Mesenchymal stem cell (in vitro differentiated cells and primary cell): ENCODE measurements at regions not wholly inside any gene's neighbourhood (a gene's known extent, or its start where the extent isn't known, plus 50 kb on each side); places are given as distances from the start of the nearest gene placed in this dataset.

Source experiments
- DNase-seq: peaks from one replicate; pipeline ENCODE4 v3.0.0-alpha.2; 2013
- H2AFZ ChIP-seq: one replicate; pipeline ENCODE4 v1.6.1; 2013; ENCODE audit warnings: low read depth, mild to moderate bottlenecking, control low read depth, inconsistent platforms, low read length, moderate library complexity
- H2AK5ac ChIP-seq: 2 replicates; pipeline ENCODE4 v1.6.1; 2013; ENCODE audit warnings: low read length, moderate library complexity, mild to moderate bottlenecking, inconsistent platforms; ENCODE audit not compliant: severe bottlenecking
- H2BK120ac ChIP-seq: one replicate; pipeline ENCODE4 v1.6.1; 2013; ENCODE audit warnings: low read depth, mild to moderate bottlenecking, inconsistent platforms, low read length, moderate library complexity
- H2BK12ac ChIP-seq, 2 experiments: one replicate each; pipeline ENCODE4 v1.6.1; 2013; ENCODE audit warnings: inconsistent platforms in 2 of 2, low read length in 2 of 2, mild to moderate bottlenecking in 2 of 2, moderate library complexity in 2 of 2, control low read depth in 1 of 2
- H2BK15ac ChIP-seq: one replicate; pipeline ENCODE4 v1.6.1; 2013; ENCODE audit warnings: mild to moderate bottlenecking, low read depth, inconsistent platforms; ENCODE audit not compliant: poor library complexity, severe bottlenecking
- H2BK5ac ChIP-seq: 2 replicates; pipeline ENCODE4 v1.6.1; 2013; ENCODE audit warnings: low read depth, mild to moderate bottlenecking, low read length, control low read depth, inconsistent platforms; ENCODE audit not compliant: poor library complexity, severe bottlenecking
- H3K14ac ChIP-seq, 2 experiments: one replicate each; pipeline ENCODE4 v1.6.1; 2013; ENCODE audit warnings: inconsistent platforms in 2 of 2, low read length in 2 of 2, control low read depth in 1 of 2, mild to moderate bottlenecking in 1 of 2, moderate library complexity in 1 of 2
- H3K18ac ChIP-seq, 2 experiments: one replicate each; pipeline ENCODE4 v1.6.1; 2013; ENCODE audit warnings: inconsistent platforms in 2 of 2, low read length in 2 of 2, control low read depth in 1 of 2, low read depth in 1 of 2, mild to moderate bottlenecking in 1 of 2
- H3K23ac ChIP-seq, 2 experiments: one replicate each; pipeline ENCODE4 v1.6.1; 2013; ENCODE audit warnings: inconsistent platforms in 2 of 2, low read length in 2 of 2, mild to moderate bottlenecking in 2 of 2, moderate library complexity in 2 of 2, control low read depth in 1 of 2
- H3K27ac ChIP-seq: 2 replicates; pipeline ENCODE4 v1.5.1; 2013; ENCODE audit warnings: mild to moderate bottlenecking, moderate library complexity, low read length, control low read depth, inconsistent platforms; ENCODE audit not compliant: poor library complexity, severe bottlenecking
- H3K27me3 ChIP-seq, 2 experiments: 2 replicates each; pipeline versions ENCODE4 v1.6.1 to v1.7.0; 2013; ENCODE audit warnings: low read length in 2 of 2, mild to moderate bottlenecking in 2 of 2, moderate library complexity in 2 of 2, control low read depth in 1 of 2, inconsistent platforms in 1 of 2; ENCODE audit not compliant: control insufficient read depth in 1 of 2, insufficient read depth in 1 of 2
- H3K36me3 ChIP-seq, 2 experiments: 2 replicates each; pipeline versions ENCODE4 v1.6.1 to v1.7.0; 2013; ENCODE audit warnings: low read length in 2 of 2, control low read depth in 1 of 2, inconsistent platforms in 1 of 2, low read depth in 1 of 2, mild to moderate bottlenecking in 1 of 2; ENCODE audit not compliant: insufficient read depth in 2 of 2, control insufficient read depth in 1 of 2
- H3K4ac ChIP-seq, 2 experiments: one replicate each; pipeline ENCODE4 v1.6.1; 2013; ENCODE audit warnings: inconsistent platforms in 2 of 2, low read length in 2 of 2, mild to moderate bottlenecking in 2 of 2, moderate library complexity in 2 of 2, control low read depth in 1 of 2, low read depth in 1 of 2
- H3K4me1 ChIP-seq: 2 replicates; pipeline ENCODE4 v1.6.1; 2013; ENCODE audit warnings: low read depth, low read length, control low read depth; ENCODE audit not compliant: control insufficient read depth, insufficient read depth
- H3K4me2 ChIP-seq: 2 replicates; pipeline ENCODE4 v1.6.1; 2013; ENCODE audit warnings: low read length, mild to moderate bottlenecking, inconsistent platforms; ENCODE audit not compliant: poor library complexity, severe bottlenecking
- H3K4me3 ChIP-seq, 2 experiments: 2 replicates each; pipeline versions ENCODE4 v1.5.1 to v1.7.0; 2013; ENCODE audit warnings: low read length in 2 of 2, mild to moderate bottlenecking in 2 of 2, control low read depth in 1 of 2, low read depth in 1 of 2; ENCODE audit not compliant: insufficient read depth in 1 of 2
- H3K79me1 ChIP-seq: replicated peaks from 2 replicates; pipeline ENCODE4 v1.6.1; 2013; ENCODE audit warnings: mild to moderate bottlenecking, control low read depth, low read length, inconsistent platforms; ENCODE audit not compliant: poor library complexity, severe bottlenecking
- H3K9ac ChIP-seq: 2 replicates; pipeline ENCODE4 v1.7.0; 2013; ENCODE audit warnings: mild to moderate bottlenecking, low read length, moderate library complexity
- H3K9me3 ChIP-seq: 2 replicates; pipeline ENCODE4 v1.7.0; 2013; ENCODE audit warnings: mild to moderate bottlenecking, low read length; ENCODE audit not compliant: control insufficient read depth
- H4K8ac ChIP-seq: one replicate; pipeline ENCODE4 v1.6.1; 2013; ENCODE audit warnings: inconsistent platforms, mild to moderate bottlenecking, low read length, moderate library complexity
- H4K91ac ChIP-seq: one replicate; pipeline ENCODE4 v1.6.1; 2013; ENCODE audit warnings: mild to moderate bottlenecking, low read length, inconsistent platforms
- WGBS: methylation state at CpG from one replicate; pipeline ENCODE4 v1.1.7; 2013; ENCODE audit warnings: mixed read lengths; 5-methylcytosine and 5-hydroxymethylcytosine counted together

DNA sequence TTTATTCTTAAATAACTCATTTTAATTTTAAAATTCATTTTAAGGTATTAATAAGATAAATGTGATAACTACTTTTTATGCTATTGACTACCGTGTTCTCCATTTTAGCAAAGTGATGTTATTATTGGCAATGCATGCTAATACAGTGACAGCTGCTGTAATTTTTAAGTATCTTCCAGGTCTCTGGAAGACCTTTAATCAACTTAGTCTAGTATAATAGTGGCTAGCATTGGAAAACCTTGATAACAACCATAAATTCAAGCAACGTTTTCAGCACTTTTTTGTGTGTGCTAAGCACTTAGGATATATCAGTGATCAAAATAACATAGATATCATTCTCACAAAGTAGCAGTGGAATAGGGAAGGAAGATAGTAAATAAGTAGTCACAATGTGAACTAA lies 230.9 kb upstream of the MAGI2 start:
- H3K9me3 ChIP-seq = peaks cover 9% of the 10 kb centered on the region
- H3K18ac ChIP-seq = no peak overlapping the region
- no peak overlapping the region for H3K27ac ChIP-seq
- H3K23ac ChIP-seq = no peak overlapping the region
- no peak overlapping the region for H2BK15ac ChIP-seq
- H3K27me3 ChIP-seq = no peaks in the 10 kb centered on the region
- H2BK5ac ChIP-seq = no peak overlapping the region
- H3K36me3 ChIP-seq = no peaks in the 10 kb centered on the region
- WGBS = no CpG with 5 or more reads among the region's 2 CpGs
- H3K9ac ChIP-seq = no peak overlapping the region
- no peak for DNase-seq
- no peak overlapping the region for H3K14ac ChIP-seq
- H2BK120ac ChIP-seq = no peak overlapping the region
- H3K4me1 ChIP-seq = no peaks in the 10 kb centered on the region
- no peak overlapping the region for H2AFZ ChIP-seq
- H4K91ac ChIP-seq = no peak overlapping the region
- no peak overlapping the region for H2AK5ac ChIP-seq
- no peak overlapping the region for H3K4ac ChIP-seq
- H3K4me3 ChIP-seq = no peak overlapping the region
- H4K8ac ChIP-seq = no peak overlapping the region
- no peak overlapping the region for H3K4me2 ChIP-seq
- no peak overlapping the region for H2BK12ac ChIP-seq
- no peaks in the 10 kb centered on the region for H3K79me1 ChIP-seq

DNA sequence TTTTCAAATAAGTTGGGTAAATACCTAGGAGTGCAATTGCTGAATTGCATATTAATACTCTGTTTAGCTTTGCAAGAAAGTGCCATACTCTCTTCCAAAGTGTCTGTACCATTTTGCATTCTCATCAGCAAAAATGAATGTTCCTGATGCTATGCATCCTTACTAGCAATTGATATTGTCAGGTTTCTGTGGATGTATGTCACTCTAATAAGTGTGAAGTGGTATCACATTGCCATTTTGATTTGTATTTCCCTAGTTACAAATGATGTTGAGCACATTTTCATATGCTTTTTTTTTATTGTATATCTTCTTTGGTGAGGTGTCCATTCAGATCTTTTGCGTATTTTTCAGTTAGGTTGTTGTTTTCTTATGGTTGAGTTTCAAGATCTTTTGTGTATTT lies 230.4 kb upstream of the MAGI2 start:
- no peak for DNase-seq
- no peak overlapping the region for H4K91ac ChIP-seq
- 89% methylated on average over 1 of the region's 1 CpG for WGBS
- no peak overlapping the region for H3K14ac ChIP-seq
- H3K4ac ChIP-seq = no peak overlapping the region
- H2AFZ ChIP-seq = no peak overlapping the region
- H2BK5ac ChIP-seq = no peak overlapping the region
- H3K4me2 ChIP-seq = no peak overlapping the region
- no peak overlapping the region for H3K27ac ChIP-seq
- no peak overlapping the region for H3K9ac ChIP-seq
- no peak overlapping the region for H2BK120ac ChIP-seq
- H3K9me3 ChIP-seq = peaks cover 9% of the 10 kb centered on the region
- no peak overlapping the region for H2AK5ac ChIP-seq
- H3K36me3 ChIP-seq = no peaks in the 10 kb centered on the region
- H3K18ac ChIP-seq = no peak overlapping the region
- H3K4me3 ChIP-seq = no peak overlapping the region
- no peak overlapping the region for H4K8ac ChIP-seq
- no peaks in the 10 kb centered on the region for H3K79me1 ChIP-seq
- H3K27me3 ChIP-seq = no peaks in the 10 kb centered on the region
- H2BK15ac ChIP-seq = no peak overlapping the region
- H3K23ac ChIP-seq = no peak overlapping the region
- H3K4me1 ChIP-seq = no peaks in the 10 kb centered on the region
- H2BK12ac ChIP-seq = no peak overlapping the region

DNA sequence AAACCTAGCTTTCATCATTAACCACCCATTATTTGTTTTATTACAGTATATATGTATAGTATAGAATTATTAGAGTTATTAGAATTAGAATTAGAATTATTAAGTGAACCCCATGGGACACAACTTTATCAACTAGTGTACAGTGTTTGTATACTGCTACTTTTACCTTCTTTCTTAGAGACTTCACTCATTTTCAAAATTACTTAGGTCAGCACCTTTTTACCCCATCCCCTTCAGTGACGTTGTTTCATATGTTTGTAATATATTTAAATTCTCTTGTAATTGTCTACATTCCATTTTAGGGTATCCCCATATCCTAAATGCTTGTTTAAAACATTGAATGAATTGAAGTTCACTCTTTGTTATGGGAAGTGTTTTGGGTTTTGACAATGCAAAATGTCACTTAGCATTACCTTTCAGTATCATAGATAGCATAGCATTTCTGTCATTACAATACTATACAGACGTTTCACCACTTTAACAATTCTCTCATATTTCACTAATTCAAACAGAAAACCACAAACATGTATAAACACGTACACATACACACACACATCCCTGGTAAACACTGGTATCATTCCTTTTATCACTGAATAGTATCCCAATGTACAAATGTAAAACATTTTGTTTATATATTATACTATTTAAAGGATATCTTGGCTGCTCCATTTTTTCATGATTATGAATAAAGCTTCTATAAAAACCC lies 229.9 kb upstream of the MAGI2 start:
- WGBS = 80% methylated on average over 2 of the region's 3 CpGs
- no peak for DNase-seq
- Histone ChIP-seq H3K79me1 (no peaks in the 10 kb centered on the region), H3K9ac (no peak overlapping the region), H2AFZ (no peak overlapping the region), H3K23ac (no peak overlapping the region), H3K18ac (no peak overlapping the region), H4K8ac (no peak overlapping the region), H3K36me3 (no peaks in the 10 kb centered on the region), H3K27ac (no peak overlapping the region), H3K27me3 (no peaks in the 10 kb centered on the region), H2AK5ac (no peak overlapping the region), H3K4ac (no peak overlapping the region), H3K4me3 (no peak overlapping the region), H3K4me2 (no peak overlapping the region), H4K91ac (no peak overlapping the region), H2BK15ac (no peak overlapping the region), H3K4me1 (no peaks in the 10 kb centered on the region), H3K14ac (no peak overlapping the region), H2BK12ac (no peak overlapping the region), H3K9me3 (peaks cover 9% of the 10 kb centered on the region), H2BK5ac (no peak overlapping the region), H2BK120ac (no peak overlapping the region)

DNA sequence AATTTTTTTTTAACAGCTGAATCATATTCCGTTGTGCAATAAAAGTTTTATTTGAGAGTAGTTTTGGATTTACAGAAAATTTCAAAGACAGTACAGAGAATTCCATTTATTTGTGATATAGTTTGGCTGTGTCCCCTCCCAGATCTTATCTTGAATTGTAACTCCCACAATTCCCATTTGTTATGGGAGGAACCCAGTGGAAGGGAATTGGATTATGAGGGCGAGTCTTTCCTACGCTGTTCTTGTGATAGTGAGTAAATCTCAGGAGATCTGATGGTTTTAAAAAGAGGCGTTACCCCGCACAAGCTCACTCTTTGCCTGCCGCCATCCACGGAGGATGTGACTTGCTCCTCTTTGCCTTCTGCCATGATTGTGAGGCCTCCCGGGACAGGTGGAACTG lies 228.0 kb upstream of the MAGI2 start:
- no peak overlapping the region for H4K8ac ChIP-seq
- no peak overlapping the region for H2BK120ac ChIP-seq
- peaks cover 9% of the 10 kb centered on the region for H3K9me3 ChIP-seq
- H3K4ac ChIP-seq = no peak overlapping the region
- H4K91ac ChIP-seq = no peak overlapping the region
- H3K27me3 ChIP-seq = no peaks in the 10 kb centered on the region
- no peak overlapping the region for H3K4me2 ChIP-seq
- no peak overlapping the region for H2BK15ac ChIP-seq
- H3K18ac ChIP-seq = no peak overlapping the region
- no peak overlapping the region for H3K23ac ChIP-seq
- H3K36me3 ChIP-seq = no peaks in the 10 kb centered on the region
- no peak overlapping the region for H2AFZ ChIP-seq
- no peaks in the 10 kb centered on the region for H3K4me1 ChIP-seq
- 95% methylated on average over 7 of the region's 8 CpGs for WGBS
- no peak overlapping the region for H2AK5ac ChIP-seq
- H3K9ac ChIP-seq = no peak overlapping the region
- H3K79me1 ChIP-seq = no peaks in the 10 kb centered on the region
- H3K27ac ChIP-seq = no peak overlapping the region
- H2BK5ac ChIP-seq = no peak overlapping the region
- no peak overlapping the region for H3K4me3 ChIP-seq
- H3K14ac ChIP-seq = no peak overlapping the region
- H2BK12ac ChIP-seq = no peak overlapping the region
- no peak for DNase-seq
